Motor neuron (in vitro differentiated cells): ENCODE measurements at regions not wholly inside any gene's neighbourhood (a gene's known extent, or its start where the extent isn't known, plus 50 kb on each side); places are given as distances from the start of the nearest gene placed in this dataset.
A peak's percentile ranks its signal among the peaks of the same experiment; 100 is the strongest.
"Not testable (repeated sequence)": the region's sequence is repeated elsewhere in the genome, so short reads cannot be mapped to it uniquely, and the experiment has no call there.

Source experiments
- ATAC-seq, 8 experiments: fragments of 200-7000 bp; cut with Tn5 transposase; replicated peaks in 6 of 8; 2 replicates each; pipeline ENCODE4 v1.8.0; 2021; ENCODE audit warnings: mild to moderate bottlenecking in 8 of 8, moderate library complexity in 8 of 8
- H3K27ac ChIP-seq, 2 donors: fragments of 250-450 bp; sonication (Bioruptor Pico); 2 replicates each; pipeline ENCODE4 v1.9.0; 2021; ENCODE audit warnings: antibody characterized with exemption in 2 of 2, mild to moderate bottlenecking in 2 of 2, moderate library complexity in 1 of 2
- H3K4me1 ChIP-seq, 2 donors: fragments of 250-450 bp; sonication (Bioruptor Pico); replicated peaks in 1 of 2; 2 replicates each; pipeline ENCODE4 v1.6.1; 2021; ENCODE audit warnings: antibody characterized with exemption in 2 of 2, mild to moderate bottlenecking in 2 of 2, moderate library complexity in 1 of 2
- H3K4me3 ChIP-seq, 5 donors: fragments of 250-450 bp; sonication (Bioruptor Pico); 2 replicates each; pipeline ENCODE4 v1.9.0; 2021; ENCODE audit warnings: antibody characterized with exemption in 5 of 5, mild to moderate bottlenecking in 5 of 5, moderate library complexity in 4 of 5
- WGBS, 10 experiments: fragments of 450-650 bp; shearing (Covaris generic); methylation state at CpG; one replicate each; pipeline ENCODE4 v1.0.0; 2022; 5-methylcytosine and 5-hydroxymethylcytosine counted together
- in situ Hi-C, 9 experiments: fragments of 400-800 bp; cut with MboI; loops; one replicate each; pipeline ENCODE4 v1.15.0; 2021; ENCODE audit warnings: low sequenced_read_pairs in 9 of 9, low pct_unique_long_range_greater_than_20kb in 2 of 9; ENCODE audit not compliant: unreplicated experiment in 9 of 9

DNA sequence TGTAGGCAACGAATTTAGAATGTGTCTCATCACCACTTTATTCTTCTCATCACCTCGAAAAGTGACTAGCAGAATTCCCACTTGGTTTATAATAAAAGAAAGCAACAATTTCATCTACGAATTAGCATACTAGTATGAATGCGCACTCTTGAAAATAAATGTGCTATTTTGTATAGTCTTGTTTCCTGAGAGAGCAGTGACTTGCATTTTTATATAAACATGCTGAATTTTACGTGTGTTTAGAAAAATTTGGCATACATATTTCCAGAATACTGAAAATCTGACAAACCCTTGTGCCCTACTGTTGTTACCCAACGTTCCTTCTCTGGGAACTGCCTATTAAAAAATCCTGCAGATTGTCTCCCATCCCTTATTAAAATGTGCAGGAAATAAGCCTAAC is 786.8 kb downstream of the TSN start:
- no peaks in the 10 kb centered on the region for H3K4me1 ChIP-seq
- no peak overlapping the region for H3K4me3 ChIP-seq
- 9 to 100% (median 54%) methylated on average over 1 to 6 of the region's 6 CpGs for WGBS, 10 experiments
- ATAC-seq, result no peak
- no peak overlapping the region for H3K27ac ChIP-seq
- in situ Hi-C loops, result no loop called here

DNA sequence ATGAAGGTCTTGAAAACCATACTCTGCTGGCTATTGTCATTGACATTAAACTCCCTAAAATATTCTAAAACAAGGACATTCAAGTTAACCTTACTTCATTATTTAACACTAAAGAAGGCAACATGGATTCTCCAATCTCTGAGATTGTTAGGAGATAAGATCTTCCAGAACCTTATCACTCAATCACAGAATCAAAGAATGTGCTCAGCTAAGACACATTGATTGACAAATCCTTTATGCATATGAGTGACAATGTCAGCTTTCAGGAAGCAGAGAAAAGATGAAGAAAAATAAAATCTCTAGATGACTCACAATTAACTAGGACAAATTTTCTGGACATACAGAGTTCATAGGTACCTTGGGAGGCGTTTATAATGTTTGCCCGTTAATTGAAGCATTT is 787.2 kb downstream of the TSN start:
- in situ Hi-C loops, result no loop called here
- no peak overlapping the region for H3K4me3 ChIP-seq
- H3K4me1 ChIP-seq, result no peaks in the 10 kb centered on the region
- H3K27ac ChIP-seq, result no peak overlapping the region
- ATAC-seq, result no peak
- 6 to 96% (median 35%) methylated on average over 1 to 2 of the region's 2 CpGs; no CpG with 5 or more reads in 3 of the 10 experiments for WGBS, 10 experiments

DNA sequence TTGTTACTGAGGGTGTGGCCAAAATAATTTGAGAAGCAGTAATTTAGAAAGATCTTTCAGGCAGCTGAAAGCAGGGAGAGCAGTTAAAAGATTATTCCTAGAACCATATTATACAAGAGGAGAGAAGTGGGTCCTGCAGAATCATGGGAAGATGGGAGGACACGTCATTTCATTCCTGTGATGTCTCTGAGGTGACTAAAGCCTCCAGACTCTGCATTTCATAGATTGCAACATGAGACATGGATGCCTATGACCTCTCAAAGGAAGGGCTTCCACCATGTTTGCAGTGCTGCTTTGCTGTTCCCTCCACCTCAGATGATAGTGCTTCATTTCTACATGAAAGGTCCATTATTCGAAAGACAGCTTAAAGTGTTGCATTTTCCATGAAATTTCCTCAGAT is 788.4 kb downstream of the TSN start:
- peak in 1 of 8 experiments; percentile 44 for ATAC-seq
- no peaks in the 10 kb centered on the region for H3K4me1 ChIP-seq
- in situ Hi-C loops, result no loop called here
- WGBS, 10 experiments, result 25 to 100% (median 85%) methylated on average over 1 to 2 of the region's 2 CpGs; no CpG with 5 or more reads in 2 of the 10 experiments
- no peak overlapping the region for H3K27ac ChIP-seq
- no peak overlapping the region for H3K4me3 ChIP-seq

DNA sequence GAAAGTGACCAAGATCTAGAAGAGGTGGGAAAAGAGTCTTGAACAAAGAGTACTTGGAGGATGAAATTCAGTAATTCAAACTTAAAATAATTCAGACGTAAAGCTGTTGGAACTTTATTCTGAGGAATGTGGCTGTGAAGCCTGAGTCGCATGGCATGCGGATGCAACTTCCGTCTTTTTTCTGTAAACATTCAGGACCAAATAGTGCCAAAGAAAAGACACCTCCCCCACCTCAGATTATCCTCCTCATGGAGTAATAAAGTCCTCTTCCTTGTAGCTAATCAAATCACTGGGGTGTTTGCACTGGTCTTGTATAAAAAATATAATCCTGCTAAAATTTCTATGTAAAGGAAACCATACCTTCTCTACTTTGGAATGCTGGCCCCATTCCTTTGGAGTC is 790.4 kb downstream of the TSN start:
- WGBS, 10 experiments, result 45 to 100% (median 83%) methylated on average over 2 to 4 of the region's 4 CpGs; no CpG with 5 or more reads in 3 of the 10 experiments
- no peak overlapping the region for H3K4me3 ChIP-seq
- no peaks in the 10 kb centered on the region for H3K4me1 ChIP-seq
- H3K27ac ChIP-seq, result no peak overlapping the region
- no peak for ATAC-seq
- in situ Hi-C loops, result no loop called here

DNA sequence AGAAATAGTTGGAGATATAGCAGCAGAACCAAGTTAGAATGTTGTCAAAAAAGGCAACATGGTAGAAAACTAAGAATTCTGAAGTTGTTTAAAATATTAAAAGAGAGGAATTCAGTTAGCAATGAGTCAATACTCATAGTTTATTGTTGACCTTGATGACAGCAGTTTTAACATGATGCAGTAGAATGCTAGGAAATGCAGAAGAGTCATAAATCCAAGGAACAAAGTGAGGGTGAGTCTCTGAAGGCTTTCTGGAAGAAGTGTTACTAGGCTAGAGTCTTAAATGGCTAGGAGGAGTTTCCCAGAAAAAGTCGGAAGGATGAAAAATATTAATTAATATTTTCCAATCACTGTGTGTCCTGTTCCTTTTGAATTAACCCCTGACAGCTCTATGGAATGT is 807.3 kb downstream of the TSN start:
- in situ Hi-C loops, result no loop called here
- ATAC-seq, result peak in 2 of 8 experiments; percentile 77 to 92
- H3K27ac ChIP-seq, result no peak overlapping the region
- no peaks in the 10 kb centered on the region for H3K4me1 ChIP-seq
- H3K4me3 ChIP-seq, result no peak overlapping the region
- 0 to 80% (median 38%) methylated on average over 1 of the region's 1 CpG for WGBS, 10 experiments

DNA sequence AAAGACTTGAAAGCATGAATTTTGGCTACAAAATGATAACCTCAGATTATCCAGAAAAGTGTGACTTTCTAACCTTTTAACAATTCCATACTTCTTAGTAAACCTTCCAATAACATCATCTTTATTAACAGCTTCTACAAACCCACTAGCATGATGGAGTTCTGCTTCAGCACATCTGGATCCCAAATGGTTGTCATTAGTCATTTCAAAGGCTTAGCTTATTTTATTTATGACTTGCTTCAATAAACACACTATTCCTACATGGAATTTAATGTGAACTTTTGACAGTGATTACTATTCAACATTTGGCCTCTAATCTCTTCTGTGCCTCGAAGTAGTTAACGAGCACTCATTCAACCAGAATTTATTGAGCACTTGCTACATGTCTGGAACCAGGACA is 808.3 kb downstream of the TSN start:
- 0 to 88% (median 35%) methylated on average over 1 to 2 of the region's 2 CpGs; no CpG with 5 or more reads in 3 of the 10 experiments for WGBS, 10 experiments
- Histone ChIP-seq H3K4me3 (no peak overlapping the region), H3K4me1 (no peaks in the 10 kb centered on the region), H3K27ac (no peak overlapping the region)
- peak in 1 of 8 experiments; percentile 45 for ATAC-seq
- in situ Hi-C loops, result no loop called here

DNA sequence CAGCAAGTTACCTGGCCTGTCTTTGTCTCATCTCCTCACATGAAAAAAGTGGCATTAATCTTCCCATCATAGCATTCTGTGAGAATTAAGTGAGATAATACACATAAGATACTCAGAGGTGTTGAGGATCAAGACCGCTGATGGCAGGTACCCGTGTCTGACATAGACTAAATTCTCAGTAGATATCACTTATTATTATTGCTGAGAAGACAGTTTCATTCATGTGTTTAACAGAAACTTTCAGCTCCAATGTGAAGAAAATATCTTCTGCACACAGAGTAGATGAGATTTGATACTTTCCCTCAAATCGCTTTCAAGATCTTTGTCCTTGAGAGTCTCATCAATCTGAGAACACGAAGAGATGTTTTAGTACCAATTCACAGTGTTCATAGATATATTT is 809.4 kb downstream of the TSN start:
- no peak for ATAC-seq
- H3K4me3 ChIP-seq, result no peak overlapping the region
- H3K27ac ChIP-seq, result no peak overlapping the region
- no peaks in the 10 kb centered on the region for H3K4me1 ChIP-seq
- in situ Hi-C loops, result no loop called here
- WGBS, 10 experiments, result 38 to 100% (median 91%) methylated on average over 1 to 4 of the region's 4 CpGs; no CpG with 5 or more reads in 3 of the 10 experiments

DNA sequence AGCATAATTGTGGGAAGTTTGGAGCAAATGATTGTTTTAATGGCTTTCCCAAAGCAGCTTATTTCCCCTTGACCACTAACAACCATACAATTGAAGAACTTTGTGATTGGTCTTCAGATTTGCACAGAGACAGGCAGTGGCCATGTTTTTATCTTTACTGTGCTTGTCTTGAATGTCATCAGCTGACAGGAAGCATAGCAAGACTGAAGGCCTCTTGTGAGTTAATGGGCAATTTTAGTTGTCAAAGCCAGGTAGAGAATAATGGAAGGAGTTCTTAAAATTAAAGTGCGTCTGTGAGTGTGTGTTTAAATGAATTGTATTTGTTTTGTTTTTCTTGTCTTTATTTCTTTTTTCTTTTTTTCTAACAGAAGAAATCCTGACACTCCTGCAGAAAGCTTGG is 809.9 kb downstream of the TSN start:
- no peaks in the 10 kb centered on the region for H3K4me1 ChIP-seq
- ATAC-seq, result no peak
- H3K27ac ChIP-seq, result no peak overlapping the region
- in situ Hi-C loops, result no loop called here
- H3K4me3 ChIP-seq, result no peak overlapping the region
- 0 to 100% (median 0%) methylated on average over 1 of the region's 1 CpG; no CpG with 5 or more reads in 2 of the 10 experiments for WGBS, 10 experiments

DNA sequence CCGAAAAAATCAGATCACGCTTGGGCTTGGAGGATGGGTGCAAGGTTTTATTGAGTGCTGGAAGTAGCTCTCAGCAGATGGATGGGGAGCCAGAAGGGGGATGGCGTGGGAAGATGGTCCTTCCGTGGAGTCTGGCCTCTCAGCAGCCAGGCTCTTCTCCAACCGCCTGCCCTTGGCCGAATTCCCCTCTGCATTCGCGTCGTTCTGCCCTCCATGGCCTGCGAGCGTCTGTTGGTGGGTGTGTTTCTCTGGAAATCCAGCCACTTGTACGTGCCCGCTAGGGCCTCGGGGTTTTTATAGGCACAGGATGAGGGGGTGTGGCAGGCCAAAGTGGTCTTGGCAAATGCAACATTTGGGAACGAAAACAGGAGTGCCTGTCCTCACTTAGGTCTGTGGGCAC is 815.2 kb downstream of the TSN start:
- H3K27ac ChIP-seq, result no peak overlapping the region
- no peak overlapping the region for H3K4me3 ChIP-seq
- no peaks in the 10 kb centered on the region for H3K4me1 ChIP-seq
- 43 to 100% (median 95%) methylated on average over 1 to 15 of the region's 15 CpGs; no CpG with 5 or more reads in 2 of the 10 experiments for WGBS, 10 experiments
- ATAC-seq, result no peak
- in situ Hi-C loops, result no loop called here

DNA sequence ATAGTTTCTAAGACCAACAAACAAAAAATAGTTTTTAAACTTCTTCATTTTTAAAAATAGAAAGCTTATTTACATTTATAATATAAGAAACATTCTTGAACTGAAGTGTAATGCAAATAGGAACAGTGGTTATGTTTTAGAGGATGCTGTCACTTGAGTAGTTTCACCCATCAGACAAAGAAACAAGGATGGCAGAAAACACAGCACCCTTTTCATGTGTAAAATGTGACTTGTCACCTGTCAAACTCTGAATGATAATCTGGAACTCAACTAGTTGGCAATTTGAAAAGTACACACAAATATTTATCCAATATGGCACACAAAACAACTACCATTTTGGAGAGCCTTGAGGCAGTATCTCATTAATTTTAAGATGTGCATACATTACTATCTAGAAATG is 816.0 kb downstream of the TSN start:
- H3K27ac ChIP-seq, H3K4me1 ChIP-seq, H3K4me3 ChIP-seq, ATAC-seq, in situ Hi-C loops: not testable (repeated sequence)

DNA sequence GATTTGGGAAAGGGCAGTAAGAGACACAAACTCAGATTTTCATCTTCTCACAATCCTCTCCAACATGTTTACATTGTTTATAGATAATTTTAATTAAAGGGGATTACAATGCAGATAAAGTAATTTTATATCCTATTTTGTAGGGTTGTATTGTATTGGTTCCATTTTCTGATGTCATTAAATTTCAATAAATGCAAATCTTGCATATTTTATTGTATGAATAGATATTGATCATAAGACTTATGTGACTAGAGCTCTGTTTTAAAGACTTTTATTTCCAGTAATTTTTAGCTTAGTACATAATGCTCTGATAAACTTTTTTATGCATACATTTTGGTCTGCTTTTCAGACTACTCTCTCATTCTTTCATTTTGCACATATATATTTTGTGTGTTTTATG is 819.6 kb downstream of the TSN start:
- Histone ChIP-seq H3K4me1 (no peaks in the 10 kb centered on the region), H3K27ac (no peak overlapping the region), H3K4me3 (no peak overlapping the region)
- no peak for ATAC-seq
- in situ Hi-C loops, result no loop called here

DNA sequence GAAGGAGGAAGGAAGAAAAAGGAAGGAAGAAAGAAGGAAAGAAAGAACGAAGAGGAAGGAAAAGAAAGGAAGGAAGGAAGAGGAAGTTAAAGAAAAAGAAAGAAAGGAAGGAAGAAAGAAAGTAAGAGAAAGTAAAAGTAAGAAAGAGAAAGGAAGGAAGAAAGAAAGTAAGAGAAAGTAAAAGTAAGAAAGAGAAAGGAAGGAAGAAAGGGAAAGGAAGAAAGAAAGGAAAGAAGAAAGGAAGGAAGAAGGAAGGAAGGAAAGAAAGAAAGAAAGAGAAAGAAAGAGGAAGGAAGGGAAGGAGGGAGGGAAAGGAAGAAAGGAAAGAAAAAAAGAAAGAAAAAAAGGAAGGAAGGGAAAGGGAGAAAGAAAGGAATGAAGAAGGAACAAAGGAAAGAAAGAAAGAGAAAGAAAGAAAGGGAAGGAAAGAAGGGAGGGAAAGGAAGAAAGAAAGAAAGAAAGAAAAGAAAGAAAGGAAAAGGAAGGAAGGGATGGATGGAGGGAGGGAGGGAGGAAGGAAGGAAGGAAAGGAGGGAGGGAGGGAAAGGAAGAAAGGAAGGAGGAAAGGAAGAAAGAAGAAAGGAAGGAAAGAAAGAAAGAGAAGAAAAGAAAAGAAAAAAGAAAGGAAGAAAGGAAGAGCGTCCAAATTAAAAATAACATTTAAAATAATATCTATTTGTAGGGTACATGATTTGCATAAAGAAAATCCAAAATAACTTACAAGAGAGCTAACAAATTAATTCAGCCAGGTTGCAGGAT is 827.9 kb downstream of the TSN start:
- no peak for ATAC-seq
- 4 to 100% (median 73%) methylated on average over 1 to 2 of the region's 2 CpGs; no CpG with 5 or more reads in 2 of the 10 experiments for WGBS, 10 experiments

DNA sequence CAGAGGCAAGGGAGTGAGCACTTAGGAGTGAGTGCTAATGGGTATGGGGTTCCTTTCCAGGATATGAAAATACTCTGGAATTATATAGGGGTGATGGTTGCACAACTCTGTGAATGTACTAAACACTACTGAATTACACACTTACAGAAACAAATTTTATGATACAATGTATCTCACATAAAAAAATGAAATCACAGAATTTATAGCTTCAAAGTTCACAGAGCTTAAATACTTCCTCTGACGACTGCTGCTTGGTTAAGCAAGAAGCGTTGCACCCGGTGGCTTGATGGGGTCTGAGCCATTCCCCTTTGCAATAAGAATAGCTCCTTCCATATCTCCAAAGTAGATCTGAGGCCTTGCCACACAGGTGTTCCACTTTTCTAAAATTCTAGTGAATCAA is 835.1 kb downstream of the TSN start:
- in situ Hi-C loops, result no loop called here
- no peak overlapping the region for H3K27ac ChIP-seq
- H3K4me3 ChIP-seq, result no peak overlapping the region
- no peak for ATAC-seq
- WGBS, 10 experiments, result 48 to 100% (median 90%) methylated on average over 1 to 3 of the region's 3 CpGs; no CpG with 5 or more reads in 2 of the 10 experiments
- H3K4me1 ChIP-seq, result no peaks in the 10 kb centered on the region

More for the DNA sequence above, 827.9 kb downstream of the TSN start:
- in situ Hi-C loops, result no loop called here
- Histone ChIP-seq H3K4me1 (no peaks in the 10 kb centered on the region), H3K27ac (no peak overlapping the region), H3K4me3 (no peak overlapping the region)

DNA sequence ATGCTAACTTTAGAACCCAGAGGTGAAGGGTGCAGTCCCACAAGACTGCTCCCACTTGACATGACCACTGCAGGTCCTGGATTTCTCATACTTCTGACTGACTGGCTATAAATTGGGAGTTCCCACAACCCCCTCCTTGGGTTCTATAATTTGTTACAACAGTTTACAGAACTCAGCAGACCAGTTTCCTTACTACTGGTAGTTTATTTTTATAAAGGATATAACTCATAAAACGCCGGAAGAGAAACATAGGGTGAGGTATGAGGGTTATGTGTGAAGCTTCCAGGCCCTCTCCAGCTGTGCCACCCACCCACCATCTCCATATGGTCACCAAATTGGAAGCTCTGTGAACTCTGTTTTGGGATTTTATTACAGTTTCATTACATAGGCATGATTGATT is 839.6 kb downstream of the TSN start:
- WGBS, 10 experiments, result 0 to 100% (median 83%) methylated on average over 1 to 2 of the region's 2 CpGs; no CpG with 5 or more reads in 5 of the 10 experiments
- in situ Hi-C loops, result no loop called here
- ATAC-seq, result no peak
- no peak overlapping the region for H3K27ac ChIP-seq
- H3K4me3 ChIP-seq, result no peak overlapping the region
- H3K4me1 ChIP-seq, result no peaks in the 10 kb centered on the region
